Stimulated activated memory B cell treated with anti-CD40 and anti-IgM and Interleukin-4, amounts not matched to agents 10 μg/mL and 1 μg/mL and 100 μg/mL, for 72 hours (primary cell): ENCODE measurements at regions not wholly inside any gene's neighbourhood (a gene's known extent, or its start where the extent isn't known, plus 50 kb on each side); places are given as distances from the start of the nearest gene placed in this dataset.

Source experiments
- ATAC-seq: fragments of 150-1000 bp; cut with Tn5 transposase; 2 replicates; pipeline ENCODE4 v1.10.0; 2021
- H3K27ac Mint-ChIP-seq: one replicate; pipeline ENCODE4 v1.8.0; 2022; ENCODE audit warnings: mild to moderate bottlenecking, mixed read lengths
- H3K27me3 Mint-ChIP-seq: one replicate; pipeline ENCODE4 v1.8.0; 2022; ENCODE audit warnings: mixed read lengths
- H3K36me3 Mint-ChIP-seq: one replicate; pipeline ENCODE4 v1.8.0; 2022; ENCODE audit warnings: mixed read lengths
- H3K4me1 Mint-ChIP-seq: one replicate; pipeline ENCODE4 v1.8.0; 2022; ENCODE audit warnings: mixed read lengths
- H3K4me3 Mint-ChIP-seq: one replicate; pipeline ENCODE4 v1.8.0; 2022; ENCODE audit warnings: mild to moderate bottlenecking, moderate library complexity, mixed read lengths
- H3K9me3 Mint-ChIP-seq: one replicate; pipeline ENCODE4 v1.8.0; 2022; ENCODE audit warnings: mixed read lengths

DNA sequence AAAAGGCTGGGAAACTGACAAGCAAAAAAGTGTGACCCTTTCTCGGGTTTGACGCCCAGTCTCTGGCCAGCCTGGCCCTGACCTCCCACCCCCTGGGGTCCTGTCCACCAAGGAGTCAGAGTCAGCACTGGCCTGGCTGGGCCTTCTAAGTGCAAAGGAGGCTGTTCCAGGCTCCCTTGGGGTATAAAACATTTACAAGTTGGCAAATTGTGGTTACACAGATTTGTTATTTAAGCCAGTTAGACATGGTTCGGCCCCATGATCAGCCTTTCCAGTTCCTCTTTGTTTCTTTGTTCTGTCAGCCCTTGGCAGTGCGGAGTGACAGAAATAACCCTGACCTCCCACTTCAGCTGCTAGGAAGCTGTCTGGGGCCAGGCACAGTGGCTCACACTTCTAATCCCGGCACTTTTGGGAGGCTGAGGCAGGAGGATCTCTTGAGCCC lies 161.6 kb upstream of the RAB4A start:
- no peaks in the 10 kb centered on the region for H3K4me1 Mint-ChIP-seq
- H3K4me3 Mint-ChIP-seq, result no peak overlapping the region
- no peaks in the 10 kb centered on the region for H3K36me3 Mint-ChIP-seq
- ATAC-seq, result peak; percentile 47
- no peak overlapping the region for H3K27ac Mint-ChIP-seq
- H3K27me3 Mint-ChIP-seq, result peaks cover 38% of the 10 kb centered on the region
- no peaks in the 10 kb centered on the region for H3K9me3 Mint-ChIP-seq

DNA sequence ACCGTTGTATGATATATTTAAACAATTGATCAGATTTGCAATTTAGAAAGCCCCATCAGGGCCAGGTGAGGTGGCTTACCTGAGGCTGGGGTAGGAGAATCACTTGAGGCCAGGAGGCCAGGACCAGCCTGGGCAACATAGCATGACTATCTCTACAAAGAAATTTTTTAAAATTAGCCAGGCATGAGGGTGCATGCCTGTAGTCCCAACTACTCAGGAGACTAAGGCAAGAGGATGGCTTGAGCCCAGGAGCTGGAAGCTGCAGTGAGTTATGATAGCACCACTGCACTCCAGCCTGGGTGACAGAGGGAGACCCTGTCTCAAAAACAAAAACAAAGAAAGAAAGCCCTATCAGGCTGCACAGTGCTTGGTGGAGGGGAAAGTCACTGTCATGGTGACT lies 159.9 kb upstream of the RAB4A start:
- Mint-ChIP-seq H3K27me3 (peaks cover 30% of the 10 kb centered on the region), H3K27ac (no peak overlapping the region), H3K36me3 (no peaks in the 10 kb centered on the region), H3K4me1 (no peaks in the 10 kb centered on the region), H3K4me3 (no peak overlapping the region), H3K9me3 (no peaks in the 10 kb centered on the region)
- ATAC-seq, result no peak

DNA sequence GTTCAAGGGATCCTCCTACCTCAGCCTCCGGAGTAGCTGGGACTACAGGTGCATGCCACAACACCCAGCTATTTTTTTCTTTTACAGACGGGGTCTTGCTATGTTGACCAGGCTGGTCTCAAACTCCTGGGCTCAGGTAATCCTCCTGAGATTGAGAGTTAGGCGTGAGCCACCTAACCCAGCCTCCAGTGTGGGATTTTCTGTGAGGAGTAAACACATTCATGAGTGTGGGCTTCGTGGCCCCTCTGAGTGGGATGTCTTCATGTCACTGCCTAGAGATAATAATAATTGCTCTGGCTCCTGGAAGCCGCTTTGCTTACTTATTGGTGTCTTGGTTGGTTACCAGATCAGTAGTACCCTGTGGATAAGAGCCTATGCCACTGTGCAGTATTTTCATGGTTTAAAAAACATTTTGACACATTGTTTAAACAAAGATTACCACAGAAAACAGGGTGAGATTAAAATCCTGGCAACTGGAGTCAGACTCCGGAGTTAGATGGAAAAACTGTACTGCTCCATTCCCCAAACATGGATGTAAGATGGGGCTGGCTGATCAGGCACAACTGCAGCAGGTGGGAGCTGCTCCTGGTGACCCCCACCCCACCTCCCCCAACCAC lies 159.1 kb upstream of the RAB4A start:
- Mint-ChIP-seq H3K27me3 (peaks cover 25% of the 10 kb centered on the region), H3K4me3 (no peak overlapping the region), H3K27ac (no peak overlapping the region), H3K4me1 (no peaks in the 10 kb centered on the region), H3K9me3 (no peaks in the 10 kb centered on the region), H3K36me3 (no peaks in the 10 kb centered on the region)
- ATAC-seq, result no peak

DNA sequence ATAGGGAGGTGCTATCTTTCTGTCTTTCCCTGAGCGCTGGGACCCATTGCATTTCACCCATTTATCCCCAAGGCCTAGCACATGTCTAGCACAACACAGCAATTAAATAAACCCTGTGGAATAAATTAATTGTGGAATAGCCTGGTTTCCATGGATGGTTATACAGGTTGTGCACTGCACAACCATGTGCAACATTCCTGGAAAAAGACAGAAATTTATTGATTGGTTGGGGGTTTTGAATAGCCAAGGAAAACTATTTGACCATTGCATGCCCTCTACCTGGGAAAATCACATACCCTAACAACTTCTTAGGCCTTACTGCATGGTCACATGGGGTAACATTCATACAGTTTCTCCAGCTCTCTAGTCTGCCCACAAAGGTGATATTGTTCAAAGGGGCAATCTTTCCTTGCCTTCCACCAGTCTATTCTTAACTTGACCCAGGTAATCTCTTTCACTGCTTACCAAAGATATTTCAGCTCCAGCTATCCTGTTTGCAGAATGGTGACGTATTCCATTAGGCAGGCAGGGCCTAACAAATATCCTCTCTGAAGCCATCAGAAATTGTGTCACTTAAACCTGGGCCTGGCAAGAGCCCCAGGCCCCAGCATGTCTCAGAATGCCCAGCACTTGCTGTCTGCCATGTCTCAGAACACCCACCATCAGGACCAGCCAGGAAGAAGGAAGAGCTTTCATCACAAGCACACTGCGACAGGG lies 157.9 kb upstream of the RAB4A start:
- no peaks in the 10 kb centered on the region for H3K36me3 Mint-ChIP-seq
- no peak overlapping the region for H3K27ac Mint-ChIP-seq
- H3K4me1 Mint-ChIP-seq, result no peaks in the 10 kb centered on the region
- H3K4me3 Mint-ChIP-seq, result no peak overlapping the region
- H3K9me3 Mint-ChIP-seq, result no peaks in the 10 kb centered on the region
- no peak for ATAC-seq
- H3K27me3 Mint-ChIP-seq, result peaks cover 16% of the 10 kb centered on the region

DNA sequence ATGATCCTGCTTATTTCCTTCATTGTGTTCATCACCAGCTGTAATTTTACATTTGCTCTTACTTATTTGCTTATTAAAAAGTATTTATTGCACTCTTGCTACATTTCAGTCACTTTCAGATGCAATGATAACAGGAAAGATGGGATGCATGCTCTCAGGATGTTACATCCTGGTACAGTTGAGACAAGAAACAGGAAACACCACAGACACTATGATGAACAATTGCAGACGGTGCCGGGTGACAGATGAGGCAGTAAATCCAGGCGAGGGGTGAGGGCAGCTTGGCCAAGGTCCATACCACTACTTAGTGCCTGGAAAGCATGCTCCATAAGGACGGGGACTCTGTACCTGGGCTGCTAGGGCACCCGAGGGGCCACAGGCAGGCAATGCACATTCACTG lies 156.6 kb upstream of the RAB4A start:
- H3K9me3 Mint-ChIP-seq, result peaks cover under 1% of the 10 kb centered on the region

DNA sequence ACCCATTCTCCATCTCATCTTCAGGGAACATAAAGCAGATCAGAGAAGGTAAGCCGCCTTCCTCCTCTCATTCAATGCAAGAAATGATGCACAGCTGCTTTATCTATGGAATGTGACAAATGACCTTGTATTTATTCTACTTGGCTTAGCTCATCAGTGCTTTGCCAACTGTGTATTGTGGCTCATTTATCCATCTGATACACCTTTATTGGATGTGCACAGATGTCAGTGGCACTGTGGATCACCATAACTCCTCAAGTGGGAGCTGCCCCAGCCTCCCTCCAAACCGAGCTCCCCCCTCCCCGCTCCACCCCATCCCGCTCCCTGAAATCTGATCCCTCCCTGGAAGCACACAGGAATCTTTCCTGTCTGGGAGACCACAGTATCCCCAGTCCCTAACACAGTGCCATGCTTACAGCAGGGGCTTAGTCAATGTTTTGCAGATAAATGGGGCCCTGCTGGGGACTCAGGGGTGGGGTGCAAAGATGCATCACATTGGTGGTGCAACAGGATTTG lies 156.0 kb upstream of the RAB4A start:
- Mint-ChIP-seq H3K27me3 (peaks cover 9% of the 10 kb centered on the region), H3K9me3 (peaks cover 4% of the 10 kb centered on the region), H3K36me3 (no peaks in the 10 kb centered on the region), H3K4me1 (no peaks in the 10 kb centered on the region), H3K4me3 (no peak overlapping the region), H3K27ac (no peak overlapping the region)
- no peak for ATAC-seq

More for the DNA sequence above, 156.6 kb upstream of the RAB4A start:
- Mint-ChIP-seq H3K4me1 (no peaks in the 10 kb centered on the region), H3K36me3 (no peaks in the 10 kb centered on the region), H3K4me3 (no peak overlapping the region), H3K27ac (no peak overlapping the region), H3K27me3 (peaks cover 9% of the 10 kb centered on the region)
- ATAC-seq, result no peak

DNA sequence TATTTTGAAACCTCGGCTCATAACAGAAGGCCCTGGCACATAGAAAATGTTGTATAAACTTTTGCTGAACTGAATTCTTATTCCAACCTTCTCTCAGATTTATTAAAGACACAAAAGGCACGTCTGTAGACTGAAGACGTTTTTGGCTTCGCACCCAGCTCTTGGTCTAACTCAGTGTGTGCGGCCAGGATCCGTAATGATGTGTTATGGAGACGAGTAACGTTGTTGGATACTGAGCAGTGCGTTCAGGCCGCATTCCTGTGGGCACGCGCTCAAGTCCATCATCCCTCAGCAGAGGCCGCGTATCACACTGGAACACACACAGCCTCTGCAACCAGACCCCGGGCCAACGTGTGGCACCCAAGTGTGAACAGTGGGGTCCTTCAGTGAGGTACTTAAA lies 154.8 kb upstream of the RAB4A start:
- peaks cover 4% of the 10 kb centered on the region for H3K9me3 Mint-ChIP-seq
- H3K4me1 Mint-ChIP-seq, result no peaks in the 10 kb centered on the region
- no peak overlapping the region for H3K27ac Mint-ChIP-seq
- H3K4me3 Mint-ChIP-seq, result no peak overlapping the region
- peaks cover 2% of the 10 kb centered on the region for H3K27me3 Mint-ChIP-seq
- no peak for ATAC-seq
- no peaks in the 10 kb centered on the region for H3K36me3 Mint-ChIP-seq

DNA sequence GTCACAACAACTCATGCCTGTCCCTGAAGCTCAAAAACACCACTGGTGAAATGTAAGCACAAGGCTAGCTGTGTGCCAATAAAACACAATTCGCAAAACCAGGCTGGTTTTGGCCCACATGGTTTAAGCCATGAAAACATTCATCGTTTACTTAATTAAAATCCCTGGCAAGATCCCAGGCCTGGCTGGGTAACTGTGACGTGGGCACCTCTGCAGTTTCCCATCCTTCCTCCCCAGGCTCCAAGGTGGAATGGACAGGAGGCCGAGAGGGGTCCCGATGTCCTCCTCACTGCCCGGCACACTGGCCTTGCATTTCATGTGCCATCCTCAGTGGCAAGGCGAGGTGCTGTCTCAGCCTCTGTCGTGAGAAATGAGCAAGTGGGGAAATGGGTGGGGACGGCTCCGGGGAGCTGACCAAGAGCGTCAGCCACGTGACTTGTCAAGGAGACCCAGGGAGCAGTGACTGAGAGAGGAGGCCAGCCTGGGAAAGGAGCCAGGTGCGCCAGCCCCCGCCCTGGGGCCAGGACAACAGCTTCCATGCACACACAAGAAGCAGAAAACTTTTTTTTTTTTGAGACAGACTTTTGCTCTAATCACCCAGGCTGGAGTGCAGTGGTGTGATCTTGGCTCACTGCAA lies 153.1 kb upstream of the RAB4A start:
- no peaks in the 10 kb centered on the region for H3K4me1 Mint-ChIP-seq
- H3K9me3 Mint-ChIP-seq, result peaks cover 4% of the 10 kb centered on the region
- H3K4me3 Mint-ChIP-seq, result no peak overlapping the region
- H3K27ac Mint-ChIP-seq, result no peak overlapping the region
- H3K27me3 Mint-ChIP-seq, result peaks cover 18% of the 10 kb centered on the region
- no peaks in the 10 kb centered on the region for H3K36me3 Mint-ChIP-seq
- ATAC-seq, result no peak

DNA sequence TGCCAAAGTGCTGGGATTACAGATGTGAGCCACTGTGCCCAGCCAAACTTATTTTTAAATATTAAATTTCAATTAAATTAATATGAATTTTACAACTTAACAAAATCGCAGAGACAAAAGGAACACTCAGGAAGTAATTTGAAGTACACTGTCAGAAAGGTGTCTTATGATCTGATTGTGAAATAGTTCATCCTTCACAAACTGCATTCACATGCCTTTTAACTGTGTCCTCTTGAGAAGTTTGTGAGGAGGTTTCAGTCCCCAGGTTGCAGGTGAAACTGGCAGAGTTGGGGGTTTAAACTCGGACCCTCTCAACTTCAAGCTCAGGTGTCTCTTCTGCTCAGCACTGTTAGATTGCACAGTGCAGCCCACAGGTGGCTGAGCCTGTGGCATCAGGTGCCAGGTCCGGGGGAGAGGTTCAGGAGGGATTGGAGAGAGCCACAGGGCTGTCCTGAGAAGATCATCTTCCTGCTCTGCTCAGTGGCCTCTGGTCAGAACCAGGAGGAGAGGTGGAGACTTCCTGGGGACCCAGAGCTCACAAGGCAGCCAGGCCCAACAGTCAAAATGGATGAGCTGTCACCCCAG lies 152.3 kb upstream of the RAB4A start:
- H3K9me3 Mint-ChIP-seq, result peaks cover 4% of the 10 kb centered on the region

DNA sequence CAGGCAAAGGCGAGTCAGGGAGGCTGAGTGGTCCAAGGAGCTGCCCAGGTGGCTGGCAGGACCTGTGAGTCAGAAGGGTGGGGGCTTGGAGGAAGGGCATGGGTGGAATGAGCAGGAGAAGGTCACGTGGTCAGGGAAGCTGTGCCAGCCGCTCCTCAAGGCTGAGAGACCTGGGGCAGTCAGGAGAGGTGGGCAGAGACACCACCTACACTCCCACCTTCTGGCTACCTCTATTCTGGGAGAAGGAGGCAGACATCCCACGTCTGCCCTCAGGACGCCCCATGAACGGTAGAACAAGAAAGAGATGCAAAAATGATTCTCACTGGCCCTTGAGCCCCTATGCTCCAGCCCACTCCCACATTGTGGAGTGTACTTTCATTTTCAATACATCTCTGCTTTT lies 151.8 kb upstream of the RAB4A start:
- no peak for ATAC-seq
- H3K4me3 Mint-ChIP-seq, result no peak overlapping the region
- no peak overlapping the region for H3K27ac Mint-ChIP-seq
- H3K9me3 Mint-ChIP-seq, result peaks cover 4% of the 10 kb centered on the region
- no peaks in the 10 kb centered on the region for H3K4me1 Mint-ChIP-seq
- H3K27me3 Mint-ChIP-seq, result peaks cover 28% of the 10 kb centered on the region
- H3K36me3 Mint-ChIP-seq, result no peaks in the 10 kb centered on the region

More for the DNA sequence above, 152.3 kb upstream of the RAB4A start:
- no peaks in the 10 kb centered on the region for H3K36me3 Mint-ChIP-seq
- no peaks in the 10 kb centered on the region for H3K4me1 Mint-ChIP-seq
- no peak overlapping the region for H3K4me3 Mint-ChIP-seq
- no peak overlapping the region for H3K27ac Mint-ChIP-seq
- ATAC-seq, result no peak
- peaks cover 26% of the 10 kb centered on the region for H3K27me3 Mint-ChIP-seq

DNA sequence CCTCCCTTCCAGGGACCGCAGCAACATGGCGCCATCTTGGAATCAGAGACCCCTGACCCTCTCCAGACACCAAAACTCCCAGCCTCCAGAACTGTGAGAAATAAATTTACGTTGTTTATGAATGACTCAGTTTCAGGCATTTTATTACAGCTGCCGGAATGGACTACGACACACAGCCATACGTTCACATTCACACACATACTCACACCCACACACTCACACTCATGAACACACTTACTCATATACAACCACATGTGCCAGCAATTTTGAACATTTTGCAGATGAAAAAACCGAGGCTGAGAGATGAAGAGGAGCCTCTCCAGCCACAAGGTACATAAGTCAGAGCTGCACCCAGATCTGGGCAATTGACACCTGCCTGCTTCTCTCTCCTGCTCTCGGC lies 151.0 kb upstream of the RAB4A start:
- no peak for ATAC-seq
- peaks cover 4% of the 10 kb centered on the region for H3K9me3 Mint-ChIP-seq
- H3K36me3 Mint-ChIP-seq, result no peaks in the 10 kb centered on the region
- peaks cover 28% of the 10 kb centered on the region for H3K27me3 Mint-ChIP-seq
- H3K4me1 Mint-ChIP-seq, result no peaks in the 10 kb centered on the region
- H3K27ac Mint-ChIP-seq, result no peak overlapping the region
- H3K4me3 Mint-ChIP-seq, result no peak overlapping the region

DNA sequence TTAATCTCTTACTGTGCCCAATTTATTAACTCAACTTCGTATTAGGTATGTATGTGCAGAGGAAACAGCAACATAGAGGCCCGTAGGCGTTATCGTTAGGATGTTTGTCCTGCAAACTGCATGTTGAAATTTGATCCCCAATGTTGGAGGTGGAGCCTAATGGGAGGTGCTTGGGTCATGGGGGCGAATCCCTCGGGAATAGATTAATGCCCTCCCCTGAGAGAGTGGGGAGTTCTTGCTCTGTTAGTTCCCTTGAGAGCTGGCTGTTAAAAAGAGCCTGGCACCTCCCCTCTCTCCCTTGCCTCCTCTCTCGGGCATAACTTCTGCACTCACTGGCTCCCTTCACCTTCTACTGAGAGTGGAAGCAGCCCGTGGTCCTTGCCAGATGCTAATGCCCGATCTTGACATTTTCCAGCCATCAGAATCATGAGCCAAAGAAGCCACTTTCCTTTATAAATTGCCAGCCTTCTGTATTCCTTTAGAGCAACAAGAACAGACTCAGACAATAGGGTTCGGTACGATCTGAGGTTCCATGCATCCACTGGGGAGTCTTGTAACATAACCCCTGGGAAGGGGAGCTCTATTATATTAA lies 149.0 kb upstream of the RAB4A start:
- H3K36me3 Mint-ChIP-seq, result no peaks in the 10 kb centered on the region
- H3K4me1 Mint-ChIP-seq, result no peaks in the 10 kb centered on the region
- no peak overlapping the region for H3K27ac Mint-ChIP-seq
- H3K4me3 Mint-ChIP-seq, result no peak overlapping the region
- H3K9me3 Mint-ChIP-seq, result peaks cover 4% of the 10 kb centered on the region
- no peak for ATAC-seq
- H3K27me3 Mint-ChIP-seq, result peaks cover 28% of the 10 kb centered on the region

DNA sequence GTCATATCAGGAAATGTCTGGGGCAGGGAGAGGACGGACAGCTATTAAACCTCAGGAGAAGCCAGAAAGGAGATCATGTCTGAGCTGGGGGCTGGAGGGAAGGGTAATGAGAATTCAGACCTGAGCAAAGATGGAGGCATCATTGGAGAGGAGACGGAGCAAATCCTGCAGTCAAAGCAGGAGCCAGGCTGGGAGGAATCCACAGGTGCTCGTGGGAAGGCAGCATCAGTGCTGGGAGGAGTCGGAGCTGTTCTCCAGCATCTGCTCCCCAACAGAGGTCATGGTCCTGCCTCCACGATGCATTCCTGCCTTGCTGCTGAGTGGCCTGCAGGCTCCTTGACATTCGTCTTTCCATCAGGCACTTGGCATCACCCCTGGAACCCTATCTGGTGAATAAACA lies 148.3 kb upstream of the RAB4A start:
- H3K36me3 Mint-ChIP-seq, result no peaks in the 10 kb centered on the region
- no peak overlapping the region for H3K27ac Mint-ChIP-seq
- ATAC-seq, result no peak
- H3K27me3 Mint-ChIP-seq, result peaks cover 28% of the 10 kb centered on the region
- peaks cover 4% of the 10 kb centered on the region for H3K9me3 Mint-ChIP-seq
- H3K4me3 Mint-ChIP-seq, result no peak overlapping the region
- no peaks in the 10 kb centered on the region for H3K4me1 Mint-ChIP-seq

DNA sequence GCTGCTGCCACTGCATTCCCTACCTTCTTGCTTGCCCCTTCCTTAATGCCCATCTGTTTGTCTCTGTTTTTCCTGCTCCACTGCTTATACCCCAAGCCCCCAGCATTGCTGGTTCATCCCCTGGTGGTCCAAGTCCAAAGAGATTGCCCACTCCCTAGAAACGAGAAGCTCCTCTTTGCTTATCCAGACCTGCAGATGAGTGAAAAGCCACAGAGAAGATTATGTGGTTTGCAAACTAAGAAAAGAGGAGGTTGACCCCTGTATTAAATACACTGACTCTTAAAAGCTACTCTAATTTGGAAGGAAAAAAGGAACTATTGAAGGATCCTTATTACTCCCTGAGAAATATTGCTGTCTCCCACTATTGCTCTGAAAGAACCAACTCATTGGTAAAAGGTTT lies 146.8 kb upstream of the RAB4A start:
- H3K9me3 Mint-ChIP-seq, result peaks cover 4% of the 10 kb centered on the region
- no peaks in the 10 kb centered on the region for H3K4me1 Mint-ChIP-seq
- ATAC-seq, result no peak
- no peak overlapping the region for H3K4me3 Mint-ChIP-seq
- peaks cover 28% of the 10 kb centered on the region for H3K27me3 Mint-ChIP-seq
- H3K36me3 Mint-ChIP-seq, result no peaks in the 10 kb centered on the region
- H3K27ac Mint-ChIP-seq, result no peak overlapping the region

DNA sequence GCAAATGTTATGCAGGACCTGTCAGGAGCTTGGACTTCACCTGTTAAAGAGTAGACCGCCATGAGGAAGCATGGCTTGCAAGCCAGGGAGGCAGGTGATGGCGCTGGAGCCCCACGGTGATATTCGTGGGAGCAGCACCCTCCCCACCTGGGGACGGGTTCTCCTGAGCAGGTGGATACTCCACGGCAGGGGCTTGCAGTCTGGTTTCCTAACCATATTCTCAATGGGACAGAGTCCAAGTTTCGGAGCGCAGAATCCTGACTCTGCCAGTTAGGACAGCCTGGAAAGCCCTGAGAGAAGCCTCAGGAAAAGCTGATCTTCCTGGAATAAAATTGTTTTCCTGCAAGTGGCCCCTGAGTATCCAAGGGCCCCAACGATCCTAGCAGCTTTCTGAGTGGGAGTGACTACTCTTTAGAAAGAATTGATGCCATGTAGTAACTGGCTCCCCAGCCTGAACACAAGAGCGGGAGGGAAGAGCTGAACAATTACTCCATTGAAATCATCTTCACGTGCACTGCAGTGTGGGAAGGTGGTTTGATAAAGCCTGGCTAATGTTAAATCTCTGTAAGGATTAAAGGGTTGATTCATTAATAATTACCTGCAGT lies 146.3 kb upstream of the RAB4A start:
- no peak for ATAC-seq
- Mint-ChIP-seq H3K9me3 (peaks cover under 1% of the 10 kb centered on the region), H3K36me3 (no peaks in the 10 kb centered on the region), H3K27me3 (peaks cover 29% of the 10 kb centered on the region), H3K4me3 (no peak overlapping the region), H3K4me1 (no peaks in the 10 kb centered on the region), H3K27ac (no peak overlapping the region)
